ENCODE measurements at regions not wholly inside any gene's neighbourhood (a gene's known extent, or its start where the extent isn't known, plus 50 kb on each side); places are given as distances from the start of the nearest gene placed in this dataset.
"Not testable (repeated sequence)": the region's sequence is repeated elsewhere in the genome, so short reads cannot be mapped to it uniquely, and the experiment has no call there.

DNA sequence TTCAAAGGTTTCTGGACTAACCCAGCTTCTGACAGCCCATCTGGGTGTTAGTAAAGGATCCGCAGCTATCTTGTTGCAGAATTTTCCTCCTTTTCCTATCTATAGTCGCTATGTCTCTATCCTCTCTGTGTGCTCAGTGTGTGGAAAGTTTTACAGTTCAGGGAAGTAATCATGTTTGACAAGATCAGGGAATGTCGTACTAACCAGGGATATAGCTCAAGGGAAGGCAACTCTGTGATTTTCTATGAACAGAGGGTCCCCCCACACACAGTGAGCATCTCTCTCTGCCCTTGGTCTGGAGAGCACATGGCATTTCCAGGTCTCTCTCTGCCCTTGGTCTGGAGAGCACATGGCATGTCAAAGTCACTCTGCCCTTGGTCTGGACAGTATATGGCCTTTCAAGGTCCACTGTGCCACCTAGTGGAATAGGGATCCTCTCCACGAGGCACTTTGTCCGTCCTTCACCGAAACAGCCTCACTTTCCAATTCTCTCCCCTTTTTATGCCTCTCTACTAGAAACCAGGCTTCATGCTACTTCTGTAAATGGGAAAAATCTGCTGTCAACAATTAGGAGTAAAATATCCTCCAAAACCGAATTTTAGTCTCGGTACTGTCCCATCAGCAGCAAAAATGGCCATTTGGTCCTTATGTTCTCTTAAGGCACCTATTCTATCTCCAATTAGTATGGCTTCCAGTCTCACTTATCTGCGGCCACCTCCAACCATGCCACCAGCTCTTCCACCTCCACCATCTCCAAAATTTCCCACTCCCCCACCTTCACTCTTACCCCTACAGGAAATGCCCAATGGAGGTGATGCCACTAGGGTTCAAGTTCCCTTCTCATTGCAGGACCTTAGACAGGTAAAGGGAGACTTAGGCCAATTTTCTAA is 88.7 kb downstream of the IGLL5 start:
- in situ Hi-C loops (cut with MboI; ENCODE audit: low sequenced_read_pairs), result no loop called here

DNA sequence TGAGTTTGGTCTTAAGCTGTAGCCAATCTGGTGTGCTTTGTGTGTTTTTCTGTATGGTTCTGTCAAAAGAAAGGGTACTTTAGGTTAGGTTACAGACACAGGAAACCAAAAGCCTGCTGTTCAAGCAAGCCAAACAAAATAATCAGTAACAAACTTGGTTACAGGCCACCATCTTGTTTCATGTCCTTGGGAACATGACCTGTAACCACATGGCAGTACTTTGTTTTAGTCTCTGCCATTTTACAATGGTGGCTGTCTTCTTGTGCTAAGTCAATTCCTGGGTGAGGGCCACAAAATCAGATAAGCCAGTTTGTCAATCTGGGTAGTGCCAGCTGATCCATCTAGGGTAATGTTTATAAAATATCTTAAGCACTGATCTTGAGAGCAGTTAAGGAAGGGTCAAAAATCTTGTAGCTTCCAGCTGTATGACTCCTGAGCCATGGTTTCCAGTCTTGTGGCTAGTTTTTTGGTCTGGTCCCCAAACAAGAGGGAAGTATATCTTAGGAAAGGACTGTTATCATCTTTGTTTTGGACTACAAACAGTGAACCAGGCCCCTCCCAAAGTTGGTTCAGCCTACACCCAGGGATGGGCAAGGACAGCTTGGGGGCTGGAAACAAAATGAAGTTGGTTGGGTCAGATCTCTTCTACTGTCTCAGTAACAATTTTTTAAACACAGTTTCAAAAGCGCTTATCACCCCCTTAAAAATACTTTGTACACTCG is 90.0 kb downstream of the IGLL5 start:
- in situ Hi-C loops (cut with MboI; ENCODE audit: low sequenced_read_pairs), result no loop called here

DNA sequence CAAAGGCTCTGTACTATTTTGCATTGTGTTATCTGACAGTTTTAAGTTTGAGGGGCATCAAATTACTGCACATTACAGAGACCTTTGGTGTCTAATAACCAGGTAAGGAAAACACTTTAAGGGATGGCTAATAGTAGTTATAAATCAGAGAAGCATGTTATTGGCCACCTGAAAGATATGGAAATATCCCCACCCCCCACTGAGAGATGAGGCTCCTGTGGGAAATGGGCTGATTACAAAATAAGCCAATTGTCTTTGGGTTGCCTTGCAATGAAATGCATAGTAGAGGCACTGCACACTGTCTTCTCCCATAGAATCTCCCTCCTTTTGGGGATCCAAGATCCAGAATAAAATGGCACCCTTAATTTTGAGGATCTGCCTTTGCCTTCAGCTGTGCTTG is 91.0 kb downstream of the IGLL5 start:
- in situ Hi-C loops (cut with MboI; ENCODE audit: low sequenced_read_pairs), result no loop called here

DNA sequence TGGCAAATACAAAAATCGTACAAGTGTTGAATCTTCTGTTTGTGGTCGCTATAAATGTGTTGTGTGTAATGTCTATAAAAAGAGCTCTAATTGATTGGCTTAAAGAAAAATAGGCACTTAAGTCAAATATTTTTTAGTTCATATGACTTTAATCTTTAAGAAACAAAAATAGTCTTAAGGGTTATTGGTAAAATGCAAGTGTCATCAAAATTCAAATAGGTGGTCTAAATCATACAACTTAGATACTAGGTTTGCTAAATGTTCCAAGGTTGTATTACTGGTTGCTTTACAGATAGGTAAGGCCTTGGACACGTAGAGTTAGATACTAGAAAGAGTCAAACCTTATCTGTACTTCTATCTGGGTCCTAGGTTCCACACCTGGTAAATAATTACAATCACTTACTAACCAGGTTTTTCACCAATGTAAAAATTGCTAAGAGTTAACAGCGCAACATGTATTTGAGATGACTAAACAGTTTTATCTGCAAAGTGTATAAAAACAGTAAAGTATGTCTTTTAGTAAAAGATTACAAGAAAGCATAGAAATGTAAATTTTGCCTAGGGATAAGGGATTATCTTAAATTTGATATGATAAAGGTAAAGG is 91.1 kb upstream of the GNAZ start:
- in situ Hi-C loops (cut with MboI; ENCODE audit: low sequenced_read_pairs), result no loop called here

DNA sequence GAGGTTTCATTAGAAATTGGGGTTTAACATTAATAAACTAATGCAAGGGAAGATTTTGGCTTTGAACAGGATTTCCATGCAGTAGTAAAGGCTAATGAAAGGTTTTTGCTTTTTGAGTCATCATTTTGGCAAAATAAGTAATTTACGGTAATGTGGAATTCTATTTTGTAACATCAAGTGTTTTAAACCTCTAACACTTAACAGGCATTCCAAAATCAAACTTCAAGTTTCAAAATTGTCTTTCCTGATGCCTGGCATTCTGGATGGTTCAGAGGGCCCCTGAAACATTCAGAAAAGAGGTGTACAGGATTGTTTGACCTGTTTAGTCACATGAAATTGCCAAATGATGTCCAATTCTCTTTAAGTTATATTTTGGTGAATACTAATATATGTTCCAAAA is 90.4 kb upstream of the GNAZ start:
- in situ Hi-C loops (cut with MboI; ENCODE audit: low sequenced_read_pairs), result no loop called here

DNA sequence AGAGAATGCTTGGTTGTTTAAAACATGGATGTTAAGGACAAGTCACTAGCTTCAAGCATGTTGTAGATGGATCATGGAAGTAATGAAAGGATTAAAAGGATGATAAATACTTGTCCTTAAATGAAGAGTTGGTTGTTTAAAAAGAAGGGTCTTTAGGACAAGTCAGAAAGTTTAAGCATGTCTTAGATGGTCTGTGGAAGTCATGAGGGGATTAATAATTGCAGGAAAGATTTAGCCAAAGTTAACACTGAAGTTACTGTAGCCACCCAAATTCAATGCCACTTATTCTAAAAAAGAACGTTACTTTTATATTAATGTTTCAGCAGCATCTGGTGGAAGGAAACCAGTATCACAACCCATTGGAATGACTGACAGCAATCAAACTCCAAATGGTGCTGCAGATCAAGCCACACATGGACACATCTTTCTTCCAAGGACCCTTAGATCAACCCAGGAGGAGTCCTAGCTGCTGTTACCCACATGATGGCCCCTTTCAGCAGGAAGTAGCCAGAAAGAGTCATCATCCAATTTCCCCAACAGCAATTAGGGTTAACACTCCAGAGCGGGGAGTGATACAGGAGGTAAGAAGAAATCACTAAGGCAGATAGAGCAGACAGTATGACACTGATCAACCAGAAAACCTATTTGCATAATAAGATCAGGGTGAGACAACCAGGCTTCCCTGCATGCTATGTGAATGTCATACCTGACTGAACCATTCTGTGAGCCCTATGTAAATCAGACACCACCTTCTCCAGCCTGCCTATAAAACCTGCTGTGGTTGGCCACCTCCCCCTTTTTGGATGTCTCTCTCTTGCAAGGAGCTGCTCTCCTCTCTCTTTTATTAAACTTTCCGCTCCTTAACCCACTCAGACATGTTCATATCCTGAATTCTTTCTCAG is 88.4 kb upstream of the GNAZ start:
- in situ Hi-C loops (cut with MboI; ENCODE audit: low sequenced_read_pairs), result no loop called here

DNA sequence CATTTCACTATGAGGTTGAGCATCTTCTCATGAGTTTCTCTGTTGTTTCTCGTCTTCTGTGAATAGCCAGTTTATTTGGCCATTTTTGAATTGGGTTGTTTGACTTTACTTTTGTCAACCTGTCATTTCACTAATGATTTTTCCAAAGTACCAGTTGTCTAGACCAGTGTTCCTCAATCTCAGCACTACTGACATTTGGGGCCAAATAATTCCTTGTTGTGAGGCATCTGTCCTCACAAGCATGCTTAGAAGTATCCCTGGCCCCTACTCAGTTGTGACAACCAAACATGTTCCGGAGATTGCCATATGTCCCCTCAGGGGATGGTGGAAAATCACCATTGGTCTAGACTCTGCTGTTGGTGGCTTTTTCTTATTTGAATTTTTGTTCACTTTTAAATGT is 87.7 kb upstream of the GNAZ start:
- in situ Hi-C loops (cut with MboI; ENCODE audit: low sequenced_read_pairs), result no loop called here

DNA sequence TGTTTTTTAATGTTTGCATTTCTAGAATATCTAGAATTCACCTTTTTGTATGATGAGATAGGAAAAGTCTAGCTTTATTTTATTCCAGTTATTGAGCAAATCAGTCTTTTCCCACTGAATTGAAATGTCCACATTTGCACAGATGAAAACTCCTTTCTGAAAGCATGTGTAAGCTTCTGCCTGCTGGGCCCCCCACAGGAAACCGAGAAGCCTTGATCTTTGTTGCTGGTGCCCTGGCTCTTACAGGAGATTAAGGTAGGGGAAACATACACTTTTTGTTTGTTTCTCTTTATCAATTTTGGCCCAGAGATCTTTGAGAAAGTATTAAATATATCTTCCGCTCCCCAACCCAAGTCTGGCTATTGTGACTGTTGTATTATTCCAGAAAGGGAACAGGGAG is 87.2 kb upstream of the GNAZ start:
- in situ Hi-C loops (cut with MboI; ENCODE audit: low sequenced_read_pairs), result no loop called here

DNA sequence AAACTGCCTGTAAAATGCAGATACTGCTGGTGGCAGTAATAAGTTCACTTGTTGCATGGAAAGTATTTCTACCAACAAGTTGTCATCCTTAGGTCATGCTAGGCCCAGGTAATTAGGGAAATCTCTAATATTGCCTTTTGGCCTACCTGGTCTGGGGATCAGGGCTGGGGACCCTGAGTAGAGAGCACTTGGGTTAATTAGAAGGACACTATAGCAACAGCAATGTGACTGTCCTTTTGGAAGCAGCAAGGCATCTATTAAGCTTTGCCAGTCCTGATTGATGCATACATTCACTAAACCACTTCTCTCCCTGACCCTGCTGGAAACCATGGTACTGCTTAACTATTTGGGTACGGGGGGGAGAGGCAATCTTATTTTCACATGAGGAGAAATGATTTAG is 86.5 kb upstream of the GNAZ start:
- in situ Hi-C loops (cut with MboI; ENCODE audit: low sequenced_read_pairs), result no loop called here

DNA sequence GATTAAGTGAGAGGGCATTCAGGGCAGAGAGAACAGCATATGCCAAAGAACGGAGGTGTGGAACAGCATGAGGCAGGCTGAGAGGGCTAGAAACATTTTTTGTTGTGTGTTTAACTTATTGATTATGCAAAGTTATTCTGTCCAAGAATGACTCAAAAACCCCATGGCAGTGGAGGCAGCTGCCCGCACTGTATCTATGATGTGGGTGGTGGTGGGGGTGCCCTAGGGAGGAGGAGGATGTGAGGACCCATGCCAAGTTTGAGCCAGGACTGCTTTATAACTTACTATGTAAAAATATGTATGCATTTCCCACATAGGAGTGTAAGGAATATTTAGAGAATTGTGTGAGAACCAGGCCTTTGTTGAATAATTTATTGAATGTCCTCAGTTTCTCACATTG is 85.4 kb upstream of the GNAZ start:
- in situ Hi-C loops (cut with MboI; ENCODE audit: low sequenced_read_pairs), result no loop called here

DNA sequence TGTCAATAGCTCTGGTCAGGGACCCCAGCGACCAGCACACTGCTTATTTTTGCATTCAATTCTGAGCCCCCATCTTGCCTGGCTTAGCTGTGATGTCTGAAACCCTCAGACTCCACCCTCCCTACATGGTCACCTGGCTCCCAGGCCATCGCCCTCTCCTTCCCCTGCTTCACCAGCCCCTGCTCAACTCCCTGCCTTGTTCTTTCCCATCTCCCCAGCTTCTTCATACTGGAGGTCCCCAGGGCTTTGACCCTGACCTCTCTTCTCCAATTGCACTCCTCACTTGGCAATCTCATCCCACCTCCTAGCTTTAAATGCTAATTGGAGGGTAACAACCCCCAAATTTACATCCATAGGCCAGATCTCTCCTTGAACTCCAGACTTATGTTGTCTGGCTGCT is 84.3 kb upstream of the GNAZ start:
- in situ Hi-C loops (cut with MboI; ENCODE audit: low sequenced_read_pairs), result no loop called here

DNA sequence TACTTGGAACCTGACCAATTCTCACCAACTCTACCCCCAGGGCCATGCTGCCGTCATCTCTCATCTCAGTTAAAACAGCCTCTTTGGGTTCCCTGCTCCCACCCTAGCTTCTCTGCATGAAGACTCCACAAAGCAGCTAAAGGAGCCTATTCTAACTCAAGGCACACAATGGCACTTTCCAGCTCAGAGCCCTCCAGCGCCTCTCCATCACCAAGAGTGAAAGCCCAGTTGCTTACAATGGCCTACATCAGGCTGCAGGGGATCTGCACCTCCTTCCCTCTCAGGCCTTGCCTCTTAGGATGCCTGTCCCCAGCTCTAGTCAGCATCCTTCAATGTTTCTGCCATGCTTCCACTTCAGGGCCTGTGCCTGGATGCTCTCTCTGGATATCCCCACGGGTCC is 83.7 kb upstream of the GNAZ start:
- in situ Hi-C loops (cut with MboI; ENCODE audit: low sequenced_read_pairs), result no loop called here

DNA sequence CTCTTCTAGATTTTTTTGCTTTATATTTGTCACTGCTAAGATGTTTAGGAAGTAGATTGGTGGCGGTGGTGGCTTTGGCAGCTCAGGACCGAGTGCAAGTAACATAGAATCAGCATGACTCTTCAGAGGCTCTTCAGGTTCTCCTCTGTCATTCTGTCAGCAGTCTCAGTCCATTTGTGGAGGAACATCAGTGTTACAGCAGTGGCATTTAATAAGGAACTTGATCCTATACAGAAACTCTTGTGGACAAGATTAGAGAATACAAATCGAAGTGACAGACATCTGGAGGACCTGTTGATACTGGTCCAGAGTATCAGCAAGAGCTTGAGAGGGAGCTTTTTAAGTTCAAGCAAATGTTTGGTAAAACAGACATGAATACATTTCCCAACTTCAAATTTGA is 82.2 kb upstream of the GNAZ start:
- in situ Hi-C loops (cut with MboI; ENCODE audit: low sequenced_read_pairs), result no loop called here

DNA sequence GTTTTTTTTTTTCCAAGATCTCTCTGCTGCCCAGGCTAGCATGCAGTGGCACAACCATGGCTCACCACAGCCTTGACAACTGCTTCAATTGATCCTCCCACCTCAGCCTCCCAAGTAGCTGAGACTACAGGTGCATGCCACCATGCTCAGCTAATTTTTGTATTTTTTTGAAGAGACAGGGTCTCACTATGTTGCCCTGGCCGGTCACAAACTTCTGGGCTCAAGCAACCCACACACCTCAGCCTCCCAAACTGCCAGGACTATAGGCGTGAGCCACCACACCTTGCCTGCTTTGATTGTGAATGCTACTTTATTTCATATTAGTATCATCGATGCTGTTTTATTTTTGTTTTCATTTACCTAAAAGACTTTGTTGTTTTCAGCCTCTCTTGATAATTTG is 81.5 kb upstream of the GNAZ start:
- in situ Hi-C loops (cut with MboI; ENCODE audit: low sequenced_read_pairs), result no loop called here

DNA sequence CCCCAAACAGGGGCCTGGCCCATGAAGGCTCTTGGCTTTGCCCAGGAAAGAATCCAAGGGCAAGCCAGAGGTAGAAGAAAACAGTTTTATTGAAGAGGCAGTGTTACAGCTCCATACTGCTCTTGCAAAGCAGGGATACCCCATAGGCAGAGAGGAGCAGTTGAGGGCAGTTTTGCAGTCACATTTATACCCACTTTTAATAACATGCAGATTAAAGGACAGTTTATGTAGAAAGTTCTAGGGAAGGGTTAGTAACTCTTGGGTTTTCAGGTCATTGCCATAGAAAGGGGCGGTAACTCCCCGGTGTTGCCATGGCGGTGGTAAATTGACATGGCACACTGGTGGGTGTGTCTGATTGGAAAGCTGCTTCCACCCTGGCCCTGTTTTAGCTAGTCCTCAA is 80.5 kb upstream of the GNAZ start:
- in situ Hi-C loops (cut with MboI; ENCODE audit: low sequenced_read_pairs), result no loop called here

DNA sequence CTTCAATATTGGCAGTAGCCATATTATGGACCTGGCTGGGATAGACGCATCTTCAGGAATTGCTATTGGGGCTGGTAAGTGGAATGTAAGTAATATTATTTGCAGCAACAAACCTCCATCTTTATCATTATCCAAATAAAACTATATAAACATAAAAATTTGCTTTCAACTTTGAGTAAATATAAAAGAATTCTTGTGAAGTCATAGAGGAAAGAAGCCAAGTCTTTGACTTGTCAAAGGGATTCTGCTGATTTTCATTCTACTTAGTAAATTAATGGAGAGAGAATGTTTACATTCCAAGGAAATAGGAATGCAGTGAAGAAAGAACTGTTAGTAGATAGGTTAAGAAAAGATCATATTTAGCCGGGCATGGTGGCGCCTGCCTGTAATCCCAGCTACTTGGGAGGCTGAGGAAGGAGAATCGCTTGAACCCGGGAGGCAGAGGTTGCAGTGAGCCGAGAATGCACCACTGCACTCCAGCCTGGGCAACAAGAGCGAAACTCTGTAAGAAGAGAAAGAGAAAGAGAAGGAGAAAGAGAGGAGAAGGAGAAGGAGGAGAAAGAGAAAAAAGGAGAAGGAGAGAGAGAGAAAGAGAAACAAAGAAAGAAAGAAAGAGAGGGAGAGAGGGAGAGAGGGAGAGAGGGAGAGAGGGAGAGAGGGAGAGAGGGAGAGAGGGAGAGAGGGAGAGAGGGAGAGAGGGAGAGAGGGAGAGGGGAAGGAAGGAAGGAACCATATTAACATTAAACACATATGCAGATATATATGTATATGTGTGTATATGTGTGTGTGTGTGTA is 79.4 kb upstream of the GNAZ start:
- in situ Hi-C loops (cut with MboI; ENCODE audit: low sequenced_read_pairs), result not testable (repeated sequence)

DNA sequence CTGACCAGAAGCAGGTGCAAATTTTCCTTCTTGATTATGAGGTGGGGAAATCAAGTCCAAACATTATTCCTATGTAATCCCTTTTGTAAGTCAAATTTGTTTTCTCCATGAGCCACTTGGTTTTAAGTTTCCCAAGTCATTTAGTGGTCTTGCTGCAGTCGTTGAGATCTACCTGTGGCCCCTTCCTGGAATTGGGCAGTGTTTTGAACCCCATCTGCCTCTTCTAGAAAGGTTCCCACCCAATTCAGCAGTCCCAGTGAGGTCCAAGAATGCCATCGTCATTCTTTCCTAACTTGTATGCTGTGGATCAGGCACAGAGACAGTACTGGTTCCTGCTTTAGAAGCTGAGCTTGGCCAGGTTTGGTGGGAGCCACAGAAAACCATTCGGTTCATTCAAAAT is 77.8 kb upstream of the GNAZ start:
- in situ Hi-C loops (cut with MboI; ENCODE audit: low sequenced_read_pairs), result no loop called here

DNA sequence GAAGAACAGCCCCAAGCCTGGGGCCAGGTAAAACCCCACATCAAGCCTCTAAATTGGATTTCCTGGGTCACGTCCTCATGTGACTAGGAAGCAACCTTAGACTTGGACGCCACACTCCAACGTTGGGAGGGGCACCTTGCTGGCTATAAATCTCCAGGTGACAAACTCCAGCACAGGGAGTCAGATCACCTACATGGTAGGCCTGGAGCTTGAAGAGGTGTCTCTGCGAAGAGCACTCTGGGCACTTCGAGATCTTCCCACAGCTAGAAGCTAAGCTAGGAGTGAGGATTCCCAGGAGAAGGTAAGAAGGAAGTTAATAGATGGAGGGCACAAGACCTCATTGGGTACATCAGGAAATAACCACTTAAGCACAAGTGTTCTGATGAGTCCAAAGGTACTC is 77.1 kb upstream of the GNAZ start:
- in situ Hi-C loops (cut with MboI; ENCODE audit: low sequenced_read_pairs), result no loop called here

DNA sequence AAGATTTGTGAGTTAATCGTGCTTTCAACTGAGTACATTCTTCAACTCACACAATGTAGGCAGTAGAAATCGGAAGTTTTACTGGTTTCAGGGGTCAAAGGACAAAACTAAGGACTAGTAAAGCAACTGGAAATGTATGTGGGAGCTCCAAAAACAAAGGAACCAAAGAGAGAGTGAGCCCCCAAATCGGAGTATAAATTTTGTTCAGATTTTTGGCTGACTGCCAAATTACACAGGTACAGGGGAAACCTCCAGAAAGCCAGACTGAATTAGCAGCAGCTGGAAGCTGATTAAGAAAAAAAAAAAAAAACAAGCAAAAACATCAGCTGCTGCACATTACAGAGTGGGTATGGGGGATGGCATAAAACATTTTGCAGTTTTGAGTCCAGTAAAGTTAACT is 75.2 kb upstream of the GNAZ start:
- in situ Hi-C loops (cut with MboI; ENCODE audit: low sequenced_read_pairs), result no loop called here

DNA sequence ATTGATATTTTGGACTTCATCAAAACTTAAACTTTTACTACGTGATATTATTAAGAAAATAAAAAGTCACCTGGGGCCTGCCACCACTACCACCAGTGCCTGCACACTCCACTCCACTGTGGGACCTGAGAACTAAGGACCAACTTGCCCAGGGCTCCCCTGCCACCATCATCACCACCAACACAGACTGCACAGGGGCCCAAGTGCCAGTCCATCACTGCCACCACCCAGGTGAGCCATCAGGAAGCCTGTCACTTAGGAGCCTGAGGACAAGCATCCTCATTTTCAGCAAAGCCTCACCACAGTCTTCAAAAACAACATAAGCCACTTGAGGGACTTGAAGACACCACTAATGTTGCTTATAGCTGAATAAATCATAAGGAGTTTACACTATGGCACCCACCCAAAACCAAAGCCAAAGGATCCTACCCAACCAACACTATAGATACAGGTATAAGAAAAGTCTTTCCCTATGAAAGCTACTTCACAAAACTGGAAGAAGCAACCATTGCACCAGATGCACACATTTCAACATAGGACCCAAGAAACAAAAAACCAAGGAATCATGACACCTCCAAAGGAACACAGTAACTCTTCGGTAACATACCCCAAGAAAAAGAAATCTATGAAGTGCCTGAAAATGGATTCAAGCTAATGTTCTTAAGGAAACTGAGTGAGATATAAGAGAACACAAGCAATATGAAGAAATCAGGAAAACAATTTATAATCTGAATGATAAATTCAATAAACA is 73.6 kb upstream of the GNAZ start:
- in situ Hi-C loops (cut with MboI; ENCODE audit: low sequenced_read_pairs), result no loop called here

Data from HL-60/S4 treated with phorbol 12-myristate 13-acetate at 8.2 ng/mL for 4 days and 3 days (cell line).